Neural progenitor cell (in vitro differentiated cells): ENCODE measurements at regions not wholly inside any gene's neighbourhood (a gene's known extent, or its start where the extent isn't known, plus 50 kb on each side); places are given as distances from the start of the nearest gene placed in this dataset.
"Not testable (repeated sequence)": the region's sequence is repeated elsewhere in the genome, so short reads cannot be mapped to it uniquely, and the experiment has no call there.

ENCODE experiments used
- DNase-seq: peaks from one replicate; pipeline ENCODE4 v3.0.0-alpha.2; 2016; ENCODE audit warnings: low spot score
- H2AFZ ChIP-seq: fragments of 200-600 bp; sonication (generic); replicated peaks from 2 replicates; pipeline ENCODE4 v1.6.1; 2016; ENCODE audit warnings: antibody characterized with exemption
- H3F3A ChIP-seq: fragments of 200-600 bp; sonication (generic); 2 replicates; pipeline ENCODE4 v1.6.1; 2016; ENCODE audit warnings: antibody characterized with exemption, low read depth
- H3K27ac ChIP-seq: fragments of 200-600 bp; sonication (generic); 2 replicates; pipeline ENCODE4 v1.5.1; 2016; ENCODE audit warnings: mild to moderate bottlenecking
- H3K27me3 ChIP-seq: fragments of 200-600 bp; sonication (generic); 2 replicates; pipeline ENCODE4 v1.6.1; 2016; ENCODE audit warnings: mild to moderate bottlenecking, moderate library complexity
- H3K36me3 ChIP-seq: fragments of 200-600 bp; sonication (generic); 2 replicates; pipeline ENCODE4 v1.5.1; 2016
- H3K4me1 ChIP-seq: fragments of 200-600 bp; sonication (generic); 2 replicates; pipeline ENCODE4 v1.6.1; 2016; ENCODE audit warnings: mixed run types
- H3K4me2 ChIP-seq: fragments of 200-600 bp; sonication (generic); 2 replicates; pipeline ENCODE4 v1.6.1; 2016
- H3K4me3 ChIP-seq: fragments of 200-600 bp; sonication (generic); 2 replicates; pipeline ENCODE4 v1.5.1; 2016
- H3K79me2 ChIP-seq: fragments of 200-600 bp; sonication (generic); 2 replicates; pipeline ENCODE4 v1.6.1; 2016; ENCODE audit warnings: low read depth
- H3K9ac ChIP-seq: fragments of 200-600 bp; sonication (generic); 2 replicates; pipeline ENCODE4 v1.6.1; 2016
- H3K9me3 ChIP-seq: fragments of 200-600 bp; sonication (generic); 2 replicates; pipeline ENCODE4 v1.5.1; 2016; ENCODE audit warnings: low read depth
- H4K20me1 ChIP-seq: fragments of 200-600 bp; sonication (generic); 2 replicates; pipeline ENCODE4 v1.6.1; 2016; ENCODE audit warnings: low read depth
- H3K27ac Mint-ChIP-seq: 3 replicates; pipeline ENCODE4 v1.8.0; 2021; ENCODE audit warnings: mixed read lengths
- H3K27me3 Mint-ChIP-seq: 2 replicates; pipeline ENCODE4 v1.8.0; 2022; ENCODE audit warnings: low read depth, mild to moderate bottlenecking, inconsistent platforms, moderate library complexity, mixed read lengths; ENCODE audit not compliant: insufficient read depth
- H3K36me3 Mint-ChIP-seq: 3 replicates; pipeline ENCODE4 v1.8.0; 2021; ENCODE audit warnings: mixed read lengths
- H3K4me1 Mint-ChIP-seq: 3 replicates; pipeline ENCODE4 v1.8.0; 2021; ENCODE audit warnings: mixed read lengths
- H3K4me3 Mint-ChIP-seq: 3 replicates; pipeline ENCODE4 v1.8.0; 2021; ENCODE audit warnings: mild to moderate bottlenecking, moderate library complexity, mixed read lengths
- H3K9me3 Mint-ChIP-seq: 3 replicates; pipeline ENCODE4 v1.8.0; 2020; ENCODE audit warnings: mixed read lengths
- EZH2 ChIP-seq: fragments of 200-600 bp; sonication (generic); IDR thresholded peaks from 2 replicates; pipeline ENCODE4 v1.6.1; 2017; ENCODE audit warnings: antibody characterized with exemption, mild to moderate bottlenecking, moderate library complexity
- EZH2phosphoT487 ChIP-seq: fragments of 200-600 bp; sonication (generic); IDR thresholded peaks from 2 replicates; pipeline ENCODE4 v1.6.1; 2017; ENCODE audit warnings: antibody characterized with exemption
- TF ChIP-seq, protein P1 (sequence below): fragments of 200-600 bp; sonication (generic); IDR thresholded peaks from 2 replicates; pipeline ENCODE4 v1.5.1; 2017; ENCODE audit warnings: antibody characterized with exemption, mild to moderate bottlenecking

DNA sequence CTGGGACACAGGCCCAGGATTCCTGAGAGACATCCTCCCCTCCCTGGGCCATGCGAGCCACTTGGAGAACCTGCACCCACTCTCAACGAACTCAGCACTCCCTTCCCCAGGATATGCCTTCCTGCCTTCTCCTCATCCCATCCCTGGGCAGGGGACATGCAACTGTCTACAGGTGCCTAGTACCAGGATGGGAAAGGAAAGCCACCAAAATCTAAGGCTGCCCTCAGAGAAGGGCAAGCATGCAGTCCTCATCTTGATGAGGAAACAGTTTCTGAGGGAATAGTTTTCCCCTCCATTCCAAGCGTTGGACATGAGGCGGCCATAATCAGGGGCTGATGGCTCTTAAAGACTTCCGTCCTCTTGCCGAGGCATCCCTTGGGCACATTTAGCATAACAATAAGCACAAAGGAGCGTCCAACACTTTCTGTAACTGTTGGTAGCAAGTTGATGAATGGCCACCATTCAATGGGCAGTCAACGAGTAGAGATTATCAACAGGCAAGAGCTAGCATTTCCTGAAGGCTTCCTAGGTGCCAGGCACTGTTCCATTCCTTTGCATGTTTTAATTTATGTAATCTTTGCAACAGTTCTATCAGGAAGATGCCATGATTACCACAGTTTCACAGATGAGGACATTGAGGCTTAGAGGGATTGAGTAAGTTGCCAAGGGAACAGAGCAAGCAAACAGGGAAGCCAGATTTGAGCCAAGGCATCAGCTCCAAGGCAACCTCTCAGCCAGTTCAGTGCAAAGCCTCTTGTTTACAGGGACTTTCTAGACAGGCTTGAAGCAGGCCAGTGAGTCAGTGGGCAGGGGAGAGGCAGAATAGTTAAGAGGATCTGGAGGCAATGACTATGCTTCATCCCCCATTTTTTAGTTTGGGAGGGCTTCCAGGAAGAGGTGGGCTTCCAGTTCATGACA is 105.1 kb downstream of the SINHCAF start:
- no peak for DNase-seq
- TF ChIP-seq, protein P1, sequence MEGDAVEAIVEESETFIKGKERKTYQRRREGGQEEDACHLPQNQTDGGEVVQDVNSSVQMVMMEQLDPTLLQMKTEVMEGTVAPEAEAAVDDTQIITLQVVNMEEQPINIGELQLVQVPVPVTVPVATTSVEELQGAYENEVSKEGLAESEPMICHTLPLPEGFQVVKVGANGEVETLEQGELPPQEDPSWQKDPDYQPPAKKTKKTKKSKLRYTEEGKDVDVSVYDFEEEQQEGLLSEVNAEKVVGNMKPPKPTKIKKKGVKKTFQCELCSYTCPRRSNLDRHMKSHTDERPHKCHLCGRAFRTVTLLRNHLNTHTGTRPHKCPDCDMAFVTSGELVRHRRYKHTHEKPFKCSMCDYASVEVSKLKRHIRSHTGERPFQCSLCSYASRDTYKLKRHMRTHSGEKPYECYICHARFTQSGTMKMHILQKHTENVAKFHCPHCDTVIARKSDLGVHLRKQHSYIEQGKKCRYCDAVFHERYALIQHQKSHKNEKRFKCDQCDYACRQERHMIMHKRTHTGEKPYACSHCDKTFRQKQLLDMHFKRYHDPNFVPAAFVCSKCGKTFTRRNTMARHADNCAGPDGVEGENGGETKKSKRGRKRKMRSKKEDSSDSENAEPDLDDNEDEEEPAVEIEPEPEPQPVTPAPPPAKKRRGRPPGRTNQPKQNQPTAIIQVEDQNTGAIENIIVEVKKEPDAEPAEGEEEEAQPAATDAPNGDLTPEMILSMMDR: no peak
- TF ChIP-seq EZH2: no peak
- TF ChIP-seq EZH2phosphoT487: no peak
- Mint-ChIP-seq H3K27me3 (peaks cover 11% of the 10 kb centered on the region), H3K4me3 (peak overlapping the region; percentile 55), H3K36me3 (no peaks in the 10 kb centered on the region), H3K9me3 (peaks cover 6% of the 10 kb centered on the region), H3K4me1 (peaks cover 25% of the 10 kb centered on the region), H3K27ac (peak overlapping the region; percentile 39)
- Histone ChIP-seq H2AFZ (no peak overlapping the region), H3K36me3 (no peaks in the 10 kb centered on the region), H3K9me3 (no peaks in the 10 kb centered on the region), H3F3A (no peaks in the 10 kb centered on the region), H3K27ac (no peak overlapping the region), H4K20me1 (no peaks in the 10 kb centered on the region), H3K4me3 (no peak overlapping the region), H3K4me2 (no peak overlapping the region), H3K79me2 (no peaks in the 10 kb centered on the region), H3K4me1 (peaks cover 11% of the 10 kb centered on the region), H3K9ac (no peak overlapping the region), H3K27me3 (peaks cover 11% of the 10 kb centered on the region)

GRCh38 chr12:31221551-31221945 is 104.4 kb downstream of the SINHCAF start:
- Mint-ChIP-seq H3K36me3 (no peaks in the 10 kb centered on the region), H3K4me3 (peak overlapping the region; percentile 55), H3K27ac (peak overlapping the region; percentile 39), H3K4me1 (peaks cover 26% of the 10 kb centered on the region), H3K9me3 (peaks cover 6% of the 10 kb centered on the region), H3K27me3 (peaks cover 11% of the 10 kb centered on the region)
- peaks cover 11% of the 10 kb centered on the region for H3K4me1 ChIP-seq
- H3K4me3 ChIP-seq: no peak overlapping the region
- no peaks in the 10 kb centered on the region for H3K36me3 ChIP-seq
- H3K9ac ChIP-seq: no peak overlapping the region
- no peak overlapping the region for H3K4me2 ChIP-seq
- H2AFZ ChIP-seq: no peak overlapping the region
- TF ChIP-seq EZH2: no peak
- TF ChIP-seq EZH2phosphoT487: no peak
- TF ChIP-seq, protein P1: no peak
- H3F3A ChIP-seq: no peaks in the 10 kb centered on the region
- H3K9me3 ChIP-seq: no peaks in the 10 kb centered on the region
- DNase-seq: no peak
- peaks cover 9% of the 10 kb centered on the region for H3K27me3 ChIP-seq
- no peaks in the 10 kb centered on the region for H4K20me1 ChIP-seq
- no peak overlapping the region for H3K27ac ChIP-seq
- no peaks in the 10 kb centered on the region for H3K79me2 ChIP-seq

GRCh38 chr12:31222620-31223222 is 103.2 kb downstream of the SINHCAF start:
- Mint-ChIP-seq H3K27me3 (peaks cover 11% of the 10 kb centered on the region), H3K4me3 (no peak overlapping the region), H3K4me1 (peaks cover 26% of the 10 kb centered on the region), H3K9me3 (peaks cover 6% of the 10 kb centered on the region), H3K27ac (peak overlapping the region; percentile 78), H3K36me3 (no peaks in the 10 kb centered on the region)
- no peak overlapping the region for H3K27ac ChIP-seq
- peaks cover 11% of the 10 kb centered on the region for H3K4me1 ChIP-seq
- H3F3A ChIP-seq: no peaks in the 10 kb centered on the region
- no peak overlapping the region for H3K4me3 ChIP-seq
- TF ChIP-seq EZH2 (no peak), EZH2phosphoT487 (no peak)
- TF ChIP-seq, protein P1: no peak
- no peak overlapping the region for H3K4me2 ChIP-seq
- no peaks in the 10 kb centered on the region for H3K9me3 ChIP-seq
- no peaks in the 10 kb centered on the region for H4K20me1 ChIP-seq
- no peak overlapping the region for H2AFZ ChIP-seq
- H3K36me3 ChIP-seq: no peaks in the 10 kb centered on the region
- DNase-seq: no peak
- no peaks in the 10 kb centered on the region for H3K79me2 ChIP-seq
- H3K27me3 ChIP-seq: no peaks in the 10 kb centered on the region
- no peak overlapping the region for H3K9ac ChIP-seq

- not testable (repeated sequence) for H3K9me3 ChIP-seq, H3K4me3 Mint-ChIP-seq, H3K9me3 Mint-ChIP-seq, H3K36me3 Mint-ChIP-seq, H4K20me1 ChIP-seq, DNase-seq, H3K36me3 ChIP-seq, H3K27ac ChIP-seq, H2AFZ ChIP-seq, H3K9ac ChIP-seq, H3K79me2 ChIP-seq, H3K27me3 ChIP-seq, H3F3A ChIP-seq, H3K4me3 ChIP-seq, H3K4me2 ChIP-seq
- H3K27me3 Mint-ChIP-seq: peaks cover 11% of the 10 kb centered on the region
- peaks cover 11% of the 10 kb centered on the region for H3K4me1 ChIP-seq
- peak overlapping the region; percentile 57 for H3K27ac Mint-ChIP-seq
- H3K4me1 Mint-ChIP-seq: peaks cover 26% of the 10 kb centered on the region
Observed at GRCh38 chr12:31223640-31224039, 102.3 kb downstream of the SINHCAF start.
